ENCODE measurements at regions not wholly inside any gene's neighbourhood (a gene's known extent, or its start where the extent isn't known, plus 50 kb on each side); places are given as distances from the start of the nearest gene placed in this dataset.

GRCh38 chr6:166864333-166864732 lies 92.0 kb downstream of the RNASET2 start:
- H3K36me3 ChIP-seq: no peaks in the 10 kb centered on the region
- no peak for TF ChIP-seq CTCF (IDR thresholded peaks at IDR 0.05; ENCODE audit: low read depth, low read length)
- no peak overlapping the region for H3K27ac ChIP-seq
- H3K27me3 ChIP-seq: no peaks in the 10 kb centered on the region
- H3K4me1 ChIP-seq (ENCODE audit: low read depth): no peaks in the 10 kb centered on the region
- H3K4me3 ChIP-seq: no peak overlapping the region
- DNase-seq (ENCODE audit: low read depth in 1 of 2, low spot score in 1 of 2): no peak
- no peaks in the 10 kb centered on the region for H3K9me3 ChIP-seq (ENCODE audit: low read depth)

- Histone ChIP-seq H3K4me1 (ENCODE audit: low read depth) (no peaks in the 10 kb centered on the region), H3K36me3 (no peaks in the 10 kb centered on the region), H3K27ac (no peak overlapping the region), H3K9me3 (ENCODE audit: low read depth) (no peaks in the 10 kb centered on the region), H3K4me3 (peak overlapping the region; percentile 39), H3K27me3 (no peaks in the 10 kb centered on the region)
- no peak for TF ChIP-seq CTCF (IDR thresholded peaks at IDR 0.05; ENCODE audit: low read depth, low read length)
- no peak for DNase-seq (ENCODE audit: low read depth in 1 of 2, low spot score in 1 of 2)
Measured at GRCh38 chr6:166862978-166863530, 93.3 kb downstream of the RNASET2 start.

GRCh38 chr6:166862287-166862977 lies 93.9 kb downstream of the RNASET2 start:
- H3K36me3 ChIP-seq: no peaks in the 10 kb centered on the region
- H3K27ac ChIP-seq: peak overlapping the region; percentile 24
- H3K4me3 ChIP-seq: peak overlapping the region; percentile 39
- H3K9me3 ChIP-seq (ENCODE audit: low read depth): no peaks in the 10 kb centered on the region
- no peaks in the 10 kb centered on the region for H3K4me1 ChIP-seq (ENCODE audit: low read depth)
- H3K27me3 ChIP-seq: no peaks in the 10 kb centered on the region
- DNase-seq (ENCODE audit: low read depth in 1 of 2, low spot score in 1 of 2): peak; percentile 5 to 70
- TF ChIP-seq CTCF (IDR thresholded peaks at IDR 0.05; ENCODE audit: low read depth, low read length): no peak

GRCh38 chr6:166861961-166862286 lies 94.4 kb downstream of the RNASET2 start:
- no peak for DNase-seq (ENCODE audit: low read depth in 1 of 2, low spot score in 1 of 2)
- H3K9me3 ChIP-seq (ENCODE audit: low read depth): no peaks in the 10 kb centered on the region
- peak overlapping the region; percentile 39 for H3K4me3 ChIP-seq
- peak overlapping the region; percentile 24 for H3K27ac ChIP-seq
- no peak for TF ChIP-seq CTCF (IDR thresholded peaks at IDR 0.05; ENCODE audit: low read depth, low read length)
- H3K27me3 ChIP-seq: no peaks in the 10 kb centered on the region
- no peaks in the 10 kb centered on the region for H3K4me1 ChIP-seq (ENCODE audit: low read depth)
- H3K36me3 ChIP-seq: no peaks in the 10 kb centered on the region

- Histone ChIP-seq H3K27me3 (no peaks in the 10 kb centered on the region), H3K4me3 (no peak overlapping the region), H3K4me1 (ENCODE audit: low read depth) (no peaks in the 10 kb centered on the region), H3K27ac (no peak overlapping the region), H3K36me3 (no peaks in the 10 kb centered on the region), H3K9me3 (ENCODE audit: low read depth) (no peaks in the 10 kb centered on the region)
- TF ChIP-seq CTCF (IDR thresholded peaks at IDR 0.05; ENCODE audit: low read depth, low read length): no peak
- DNase-seq (ENCODE audit: low read depth in 1 of 2, low spot score in 1 of 2): no peak
Measured at GRCh38 chr6:166861304-166861703, 95.0 kb downstream of the RNASET2 start.

Data from cardiac muscle cell (in vitro differentiated cells and primary cell).